Heart left ventricle (tissue), 16 donors: ENCODE measurements at regions not wholly inside any gene's neighbourhood (a gene's known extent, or its start where the extent isn't known, plus 50 kb on each side); places are given as distances from the start of the nearest gene placed in this dataset.

Experiments used
- ATAC-seq, 4 donors: fragments of 200-7000 bp; cut with Tn5 transposase; one replicate each; pipeline ENCODE4 v1.9.1; 2020 to 2022; ENCODE audit warnings: moderate library complexity in 4 of 4, mild to moderate bottlenecking in 3 of 4, moderate number of reproducible peaks in 1 of 4
- DNase-seq, 5 donors: peaks; one replicate each; pipeline ENCODE4 v3.0.0-alpha.2; 2020
- H3K27ac ChIP-seq, 12 donors: fragments of 200-600 bp; sonication (generic) in 4 of 12; one replicate each; pipeline versions ENCODE4 v1.5.0 to v1.8.0; 2016 to 2022; ENCODE audit warnings: mild to moderate bottlenecking in 2 of 12
- H3K27me3 ChIP-seq, 9 donors: fragments of 200-600 bp; sonication (generic) in 2 of 9; one replicate each; pipeline versions ENCODE4 v1.5.1 to v1.8.0; 2016 to 2022; ENCODE audit warnings: mild to moderate bottlenecking in 3 of 9
- H3K36me3 ChIP-seq, 9 donors: fragments of 200-600 bp; sonication (generic) in 2 of 9; one replicate each; pipeline versions ENCODE4 v1.5.0 to v1.8.0; 2018 to 2022; ENCODE audit warnings: mild to moderate bottlenecking in 2 of 9
- H3K4me1 ChIP-seq, 12 donors: fragments of 200-600 bp; sonication (generic) in 4 of 12; one replicate each; pipeline versions ENCODE4 v1.5.0 to v1.8.0; 2016 to 2022; ENCODE audit warnings: mild to moderate bottlenecking in 3 of 12
- H3K4me3 ChIP-seq, 12 donors: fragments of 200-600 bp; sonication (generic) in 4 of 12; one replicate each; pipeline versions ENCODE4 v1.5.0 to v1.8.0; 2017 to 2022; ENCODE audit warnings: mild to moderate bottlenecking in 9 of 12, moderate library complexity in 4 of 12
- H3K9me3 ChIP-seq, 12 donors: fragments of 200-600 bp; sonication (generic) in 4 of 12; one replicate each; pipeline versions ENCODE4 v1.5.0 to v1.8.0; 2016 to 2022; ENCODE audit warnings: mild to moderate bottlenecking in 1 of 12
- CTCF ChIP-seq, 12 donors: fragments of 200-600 bp; sonication (generic) in 4 of 12; IDR thresholded peaks; one replicate each; pipeline versions ENCODE4 v1.5.0 to v1.8.0; 2018 to 2022; ENCODE audit warnings: antibody characterized with exemption in 12 of 12, mild to moderate bottlenecking in 5 of 12
- POLR2A ChIP-seq, 2 donors: fragments of 450-650 bp; IDR thresholded peaks; one replicate each; pipeline ENCODE4 v1.6.1; 2017; ENCODE audit warnings: antibody characterized with exemption in 2 of 2, mild to moderate bottlenecking in 2 of 2, moderate library complexity in 2 of 2
- WGBS, 4 donors: extraction: QIAGEN DNeasy Blood & Tissue Kit in 2 of 4; methylation state at CpG; one replicate each; pipeline versions ENCODE4 v1.1.5 to v1.1.7; 2013 to 2018; 5-methylcytosine and 5-hydroxymethylcytosine counted together
- intact Hi-C, 10 donors: fragments of 100-400 bp; cut with DNase I; formaldehyde crosslinking; loops; one replicate each; pipeline versions ENCODE4 v1.11.1 to v1.14.2; 2022
- donor health status: ischemic (EF 13 %, LVEDD 7.1; RV severe dilation, severe dysfunction).
- donor health status: healthy with polysubstance abuse.
- donor health status: DM: no; HTN: yes; CAD: no.
- donor health status: DM: no; HTN: no; CAD: no.
- donor health status: ischemic (EF 25% LVEDD 6.9; RV normal size, moderate dysfunction).
- donor health status: ischemic (EF 25% LVEDD 5.7; RV mildly dilated, moderate dysfunction).
- donor health status: healthy.
- donor health status: DM: yes; HTN: yes; CAD: no.
- donor health status: ischemic (EF 35%, LVEDD 5.7; RV mildly dilated, moderate dysfunction).
- donor health status: nonischemic (EF 11% LVEDD 7.7; RV severe dilation, severe dysfunction).
- donor health status: DM: yes; HTN: yes; CAD: no.
- donor health status: PGD.
- donor health status: ischemic (EF 29% LVEDD 5.4; RV normal size, mild dysfunction).
- donor health status: nonischemic (EF 23%, LVEDD 6.1; RV moderate dilation, normal function).

- DNase-seq (no peak), ATAC-seq (no peak)
- Histone ChIP-seq H3K27me3 (no peaks in the 10 kb centered on the region), H3K27ac (no peak overlapping the region), H3K9me3 (peaks cover 0 to 4% (median 0%) of the 10 kb centered on the region in 12 donors), H3K4me3 (no peak overlapping the region), H3K36me3 (no peaks in the 10 kb centered on the region), H3K4me1 (peaks cover 0 to 11% (median 0%) of the 10 kb centered on the region in 12 donors)
- TF ChIP-seq POLR2A (IDR thresholded peaks at IDR 0.05) (no peak), CTCF (IDR thresholded peaks at IDR 0.05) (no peak)
- WGBS, 4 donors: 92 to 95% (median 94%) methylated on average over 5 of the region's 5 CpGs
- intact Hi-C loops: no loop called here
These were observed 64.9 kb upstream of the RBMS1 start for GRCh38 chr2:160558531-160558930.

GRCh38 chr2:160561551-160562295 lies 68.1 kb upstream of the RBMS1 start:
- no peak overlapping the region for H3K4me3 ChIP-seq
- no peaks in the 10 kb centered on the region for H3K36me3 ChIP-seq
- H3K4me1 ChIP-seq: peaks cover 0 to 36% (median 0%) of the 10 kb centered on the region in 12 donors
- 60 to 73% (median 71%) methylated on average over 4 of the region's 4 CpGs for WGBS, 4 donors
- peaks cover 0 to 4% (median 0%) of the 10 kb centered on the region in 12 donors for H3K9me3 ChIP-seq
- ATAC-seq (no peak), DNase-seq (no peak)
- H3K27me3 ChIP-seq: no peaks in the 10 kb centered on the region
- H3K27ac ChIP-seq: peak overlapping the region in 1 of 12 donors; percentile 64
- intact Hi-C loops: no loop called here
- TF ChIP-seq CTCF (IDR thresholded peaks at IDR 0.05) (no peak), POLR2A (IDR thresholded peaks at IDR 0.05) (no peak)

GRCh38 chr2:160562730-160563129 lies 69.1 kb upstream of the RBMS1 start:
- Histone ChIP-seq H3K4me3 (no peak overlapping the region), H3K9me3 (no peaks in the 10 kb centered on the region), H3K4me1 (peaks cover 0 to 47% (median 0%) of the 10 kb centered on the region in 12 donors), H3K27me3 (no peaks in the 10 kb centered on the region), H3K36me3 (no peaks in the 10 kb centered on the region), H3K27ac (peak overlapping the region in 1 of 12 donors; percentile 64)
- DNase-seq: no peak
- 90 to 99% (median 95%) methylated on average over 2 of the region's 2 CpGs for WGBS, 4 donors
- no peak for ATAC-seq
- no peak for TF ChIP-seq CTCF (IDR thresholded peaks at IDR 0.05)
- TF ChIP-seq POLR2A (IDR thresholded peaks at IDR 0.05): no peak
- intact Hi-C loops: no loop called here

GRCh38 chr2:160564591-160564990 lies 71.0 kb upstream of the RBMS1 start:
- ATAC-seq (no peak), DNase-seq (no peak)
- H3K4me3 ChIP-seq: no peak overlapping the region
- no peak overlapping the region for H3K27ac ChIP-seq
- peaks cover 0 to 51% (median 0%) of the 10 kb centered on the region in 12 donors for H3K4me1 ChIP-seq
- no peak for TF ChIP-seq CTCF (IDR thresholded peaks at IDR 0.05)
- TF ChIP-seq POLR2A (IDR thresholded peaks at IDR 0.05): no peak
- intact Hi-C loops: no loop called here
- H3K27me3 ChIP-seq: no peaks in the 10 kb centered on the region
- H3K9me3 ChIP-seq: no peaks in the 10 kb centered on the region
- no peaks in the 10 kb centered on the region for H3K36me3 ChIP-seq
